HCT116 (cell line): ENCODE measurements at regions not wholly inside any gene's neighbourhood (a gene's known extent, or its start where the extent isn't known, plus 50 kb on each side); places are given as distances from the start of the nearest gene placed in this dataset.

Source experiments
- ATAC-seq: fragments of 200-7000 bp; cut with Tn5 transposase; 2 replicates; pipeline ENCODE4 v1.9.1; 2020; ENCODE audit warnings: mild to moderate bottlenecking, moderate library complexity
- BruUV-seq: library from RNA; stranded (reverse); fragments of 400-500 nt; replicated peaks from 2 replicates; lab custom pipeline; 2021; lab: Mats Ljungman, UMichigan
- CTCF ChIA-PET: fragments of 300-600 bp; sonication (Branson Sonifier 250); formaldehyde crosslinking; loops from one replicate; lab custom pipeline; 2021; ENCODE audit warnings: antibody characterized with exemption; lab: Charles Lee
- POLR2A ChIA-PET: fragments of 300-600, 350-600 bp; sonication (Branson Sonifier 250); formaldehyde crosslinking; loops from one replicate; lab custom pipeline; 2021; ENCODE audit warnings: antibody characterized with exemption; lab: Charles Lee
- RAD21 ChIA-PET, 2 experiments: fragments of 300-600 bp; sonication (Branson Sonifier 250); formaldehyde crosslinking; loops; one replicate each; lab custom pipeline; 2023; ENCODE audit warnings: low total read pairs in 2 of 2; ENCODE audit not compliant: uncharacterized antibody in 2 of 2, unreplicated experiment in 2 of 2, low non-redundant PET in 1 of 2; lab: Charles Lee
- DNase-seq: peaks from one replicate; pipeline ENCODE4 v3.0.0-alpha.2; 2010; ENCODE audit warnings: low read depth, low spot score
- H2AFZ ChIP-seq: fragments of 200-600 bp; shearing (Covaris generic), sonication (generic); 2 replicates; pipeline ENCODE4 v1.6.1; 2017; ENCODE audit warnings: low read depth, mixed run types, mixed read lengths, antibody characterized with exemption, low read length; ENCODE audit not compliant: poor library complexity, severe bottlenecking
- H3K27ac ChIP-seq: 2 replicates; pipeline ENCODE4 v1.5.1; 2012; ENCODE audit warnings: low read depth, low read length
- H3K27me3 ChIP-seq: fragments of 200-600 bp; sonication (generic); 2 replicates; pipeline ENCODE4 v1.6.1; 2016; ENCODE audit warnings: mixed run types, low read length, mixed read lengths; ENCODE audit not compliant: insufficient read depth
- H3K36me3 ChIP-seq, 2 experiments: fragments of 200-500 bp in 1 of 2; fragments of 200-600 bp in 1 of 2; sonication (Bioruptor generic) in 1 of 2; sonication (generic) in 1 of 2; 2 replicates each; pipeline versions ENCODE4 v1.5.1 to v1.6.1; 2014 to 2016; ENCODE audit warnings: low read length in 2 of 2, inconsistent platforms in 1 of 2, mixed read lengths in 1 of 2, mixed run types in 1 of 2; ENCODE audit not compliant: insufficient read depth in 2 of 2, control insufficient read depth in 1 of 2
- H3K4me1 ChIP-seq, 2 experiments: fragments of 200-600 bp in 1 of 2; sonication (generic) in 1 of 2; 2 replicates each; pipeline versions ENCODE4 v1.5.1 to v1.6.1; 2012 to 2017; ENCODE audit warnings: low read length in 2 of 2, inconsistent platforms in 1 of 2, mild to moderate bottlenecking in 1 of 2, mixed read lengths in 1 of 2, mixed run types in 1 of 2, moderate library complexity in 1 of 2; ENCODE audit not compliant: insufficient read depth in 2 of 2, control insufficient read depth in 1 of 2
- H3K4me2 ChIP-seq: fragments of 200-600 bp; sonication (generic); 2 replicates; pipeline ENCODE4 v1.6.1; 2017; ENCODE audit warnings: mixed run types, low read length, mixed read lengths
- H3K4me3 ChIP-seq, 2 experiments: fragments of 200-600 bp in 1 of 2; sonication (generic) in 1 of 2; replicated peaks in 1 of 2; 2 replicates each; pipeline ENCODE4 v1.5.1; 2011 to 2016; ENCODE audit warnings: low read length in 2 of 2, control low read depth in 1 of 2, low read depth in 1 of 2, mild to moderate bottlenecking in 1 of 2, mixed read lengths in 1 of 2, mixed run types in 1 of 2
- H3K79me2 ChIP-seq: fragments of 200-600 bp; sonication (generic); 2 replicates; pipeline ENCODE4 v1.6.1; 2017; ENCODE audit warnings: mild to moderate bottlenecking, mixed run types, low read length, moderate library complexity, mixed read lengths; ENCODE audit not compliant: insufficient read depth
- H3K9ac ChIP-seq: fragments of 200-600 bp; sonication (generic); 2 replicates; pipeline ENCODE4 v1.6.1; 2016; ENCODE audit warnings: low read length, mixed read lengths
- H3K9me2 ChIP-seq: fragments of 200-600 bp; sonication (generic), shearing (Covaris generic); 2 replicates; pipeline ENCODE4 v1.6.1; 2017; ENCODE audit warnings: mixed run types, mild to moderate bottlenecking, moderate library complexity; ENCODE audit not compliant: insufficient read depth
- H3K9me3 ChIP-seq, 2 experiments: fragments of 200-500 bp in 1 of 2; fragments of 200-600 bp in 1 of 2; sonication (Bioruptor generic) in 1 of 2; sonication (generic) in 1 of 2; 2 replicates each; pipeline ENCODE4 v1.6.1; 2014 to 2017; ENCODE audit warnings: low read length in 2 of 2, mixed read lengths in 2 of 2, inconsistent platforms in 1 of 2, low read depth in 1 of 2, mild to moderate bottlenecking in 1 of 2, mixed run types in 1 of 2, moderate library complexity in 1 of 2; ENCODE audit not compliant: control insufficient read depth in 1 of 2, insufficient read depth in 1 of 2
- H4K20me1 ChIP-seq: fragments of 200-600 bp; sonication (generic), shearing (Covaris generic); 2 replicates; pipeline ENCODE4 v1.6.1; 2017; ENCODE audit warnings: mixed run types, mild to moderate bottlenecking, moderate library complexity; ENCODE audit not compliant: insufficient read depth
- EZH2 ChIP-seq: fragments of 200-600 bp; sonication (generic); IDR thresholded peaks from 2 replicates; pipeline ENCODE4 v1.6.1; 2017; ENCODE audit warnings: antibody characterized with exemption, mixed run types
- EZH2phosphoT487 ChIP-seq: fragments of 200-600 bp; IDR thresholded peaks from 2 replicates; pipeline ENCODE4 v1.6.1; 2018; ENCODE audit warnings: antibody characterized with exemption, borderline replicate concordance
- FOSL1 ChIP-seq: IDR thresholded peaks from 2 replicates; pipeline ENCODE4 v1.6.1; 2012; ENCODE audit warnings: low read depth
- POLR2A ChIP-seq: IDR thresholded peaks from 2 replicates; pipeline ENCODE4 v1.7.0; 2011; ENCODE audit warnings: borderline replicate concordance; ENCODE audit not compliant: insufficient read depth, insufficient read length; ENCODE audit errors: extremely low read depth
- RAD21 ChIP-seq: IDR thresholded peaks from 2 replicates; pipeline ENCODE4 v1.6.1; 2012; ENCODE audit warnings: low read depth, mild to moderate bottlenecking
- SP1 ChIP-seq: IDR thresholded peaks from 2 replicates; pipeline ENCODE4 v1.6.1; 2012; ENCODE audit warnings: low read depth
- YY1 ChIP-seq: IDR thresholded peaks from 2 replicates; pipeline ENCODE4 v1.6.1; 2011; ENCODE audit warnings: low read length, low read depth, moderate library complexity, mild to moderate bottlenecking; ENCODE audit not compliant: insufficient replicate concordance; ENCODE audit errors: extremely low read depth
- ZNF274 ChIP-seq: fragments of 200-500 bp; sonication (Bioruptor generic); IDR thresholded peaks from 2 replicates; pipeline ENCODE4 v1.6.1; 2014; ENCODE audit warnings: mild to moderate bottlenecking, low read depth, low read length, inconsistent platforms
- intact Hi-C: fragments of 100-400 bp; cut with micrococcal nuclease; formaldehyde crosslinking; loops from 2 replicates; pipeline ENCODE4 v1.10.0; 2022
- TF ChIP-seq, protein P1 (sequence below), 3 experiments: fragments of 200-600 bp in 1 of 3; sonication (generic) in 1 of 3; IDR thresholded peaks in 2 of 3; conservative IDR thresholded peaks in 1 of 3; 2 replicates each; pipeline ENCODE4 v1.5.1; 2012 to 2017; ENCODE audit warnings: low read depth in 2 of 3, low read length in 2 of 3, antibody characterized with exemption in 1 of 3, borderline replicate concordance in 1 of 3, control low read depth in 1 of 3, mild to moderate bottlenecking in 1 of 3, mixed read lengths in 1 of 3, mixed run types in 1 of 3, moderate library complexity in 1 of 3; ENCODE audit not compliant: insufficient read depth in 1 of 3
- TF ChIP-seq, protein P2 (sequence below): IDR thresholded peaks from 2 replicates; pipeline ENCODE4 v1.6.1; 2012

DNA sequence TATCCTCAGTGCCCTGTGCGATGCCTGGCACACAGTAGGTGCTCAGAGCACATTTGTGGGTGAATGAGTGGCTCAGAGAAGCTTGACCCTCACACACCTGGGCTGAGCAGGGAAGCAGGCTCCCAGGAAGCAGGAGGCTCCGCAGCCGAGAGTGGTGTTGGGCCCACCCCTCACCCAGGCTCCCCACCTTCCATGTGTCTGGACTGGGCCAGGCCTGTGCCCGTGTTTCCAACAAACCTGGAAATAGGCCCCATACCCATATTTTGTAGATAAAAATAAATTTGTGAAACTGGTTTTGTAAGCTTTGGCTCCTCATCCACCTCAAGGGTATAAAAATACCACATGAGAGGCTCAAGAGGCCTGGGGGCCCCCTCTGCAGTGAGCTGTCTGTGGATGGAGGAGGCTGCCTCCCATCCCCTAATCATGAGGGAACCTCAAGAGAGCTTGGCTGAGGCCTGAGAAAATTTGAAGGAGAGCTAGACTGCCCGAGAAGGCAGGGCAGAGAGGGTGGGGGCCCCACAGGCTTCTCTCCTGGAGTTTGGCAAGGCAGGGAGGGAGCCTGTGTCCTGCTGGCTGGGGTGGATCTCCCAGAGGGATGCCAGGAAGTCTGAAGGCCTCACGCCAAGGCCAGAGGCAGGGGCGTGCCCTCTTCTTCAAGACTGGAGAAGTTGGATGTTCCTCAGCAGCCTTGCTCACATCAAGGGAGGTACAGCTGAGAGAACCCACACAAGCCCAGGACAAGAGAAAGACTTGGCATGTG, 147.0 kb upstream of the NECTIN1 start:
- DNase-seq = no peak
- CTCF ChIA-PET = no interaction called here
- no peaks in the 10 kb centered on the region for H3K9me2 ChIP-seq
- no peak overlapping the region for H3K27ac ChIP-seq
- POLR2A ChIA-PET = no interaction called here
- no peak for ATAC-seq
- RAD21 ChIA-PET = no interaction called here
- H2AFZ ChIP-seq = no peak overlapping the region
- H3K36me3 ChIP-seq = no peaks in the 10 kb centered on the region
- H3K4me3 ChIP-seq = no peak overlapping the region
- BruUV-seq = no TSS peak
- H3K4me2 ChIP-seq = no peak overlapping the region
- H3K4me1 ChIP-seq = no peaks in the 10 kb centered on the region
- H4K20me1 ChIP-seq = no peaks in the 10 kb centered on the region
- no peak for TF ChIP-seq SP1
- TF ChIP-seq EZH2 = no peak
- TF ChIP-seq ZNF274 = no peak
- no peak for TF ChIP-seq FOSL1
- TF ChIP-seq, protein P1, sequence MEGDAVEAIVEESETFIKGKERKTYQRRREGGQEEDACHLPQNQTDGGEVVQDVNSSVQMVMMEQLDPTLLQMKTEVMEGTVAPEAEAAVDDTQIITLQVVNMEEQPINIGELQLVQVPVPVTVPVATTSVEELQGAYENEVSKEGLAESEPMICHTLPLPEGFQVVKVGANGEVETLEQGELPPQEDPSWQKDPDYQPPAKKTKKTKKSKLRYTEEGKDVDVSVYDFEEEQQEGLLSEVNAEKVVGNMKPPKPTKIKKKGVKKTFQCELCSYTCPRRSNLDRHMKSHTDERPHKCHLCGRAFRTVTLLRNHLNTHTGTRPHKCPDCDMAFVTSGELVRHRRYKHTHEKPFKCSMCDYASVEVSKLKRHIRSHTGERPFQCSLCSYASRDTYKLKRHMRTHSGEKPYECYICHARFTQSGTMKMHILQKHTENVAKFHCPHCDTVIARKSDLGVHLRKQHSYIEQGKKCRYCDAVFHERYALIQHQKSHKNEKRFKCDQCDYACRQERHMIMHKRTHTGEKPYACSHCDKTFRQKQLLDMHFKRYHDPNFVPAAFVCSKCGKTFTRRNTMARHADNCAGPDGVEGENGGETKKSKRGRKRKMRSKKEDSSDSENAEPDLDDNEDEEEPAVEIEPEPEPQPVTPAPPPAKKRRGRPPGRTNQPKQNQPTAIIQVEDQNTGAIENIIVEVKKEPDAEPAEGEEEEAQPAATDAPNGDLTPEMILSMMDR (IDR thresholded peaks at IDR 0.05 in 2 of 3, conservative IDR thresholded peaks at IDR 0.05 in 1 of 3; ENCODE audit: borderline replicate concordance in 1 of 3, insufficient read depth in 1 of 3, low read depth in 2 of 3, low read length in 2 of 3) = no peak
- no peak for TF ChIP-seq POLR2A
- TF ChIP-seq, protein P2, sequence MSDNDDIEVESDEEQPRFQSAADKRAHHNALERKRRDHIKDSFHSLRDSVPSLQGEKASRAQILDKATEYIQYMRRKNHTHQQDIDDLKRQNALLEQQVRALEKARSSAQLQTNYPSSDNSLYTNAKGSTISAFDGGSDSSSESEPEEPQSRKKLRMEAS = no peak
- no peak for TF ChIP-seq YY1
- no peak for TF ChIP-seq RAD21
- no peak for TF ChIP-seq EZH2phosphoT487
- TF ChIP-seq, all 23 proteins: peak for 0
- no peak overlapping the region for H3K9ac ChIP-seq
- intact Hi-C loops = no loop called here
- peaks cover 33% of the 10 kb centered on the region for H3K27me3 ChIP-seq
- H3K9me3 ChIP-seq = no peaks in the 10 kb centered on the region
- H3K79me2 ChIP-seq = no peaks in the 10 kb centered on the region
